ENCODE measurements at regions not wholly inside any gene's neighbourhood (a gene's known extent, or its start where the extent isn't known, plus 50 kb on each side); places are given as distances from the start of the nearest gene placed in this dataset.
"Not testable (repeated sequence)": the region's sequence is repeated elsewhere in the genome, so short reads cannot be mapped to it uniquely, and the experiment has no call there.

GRCh38 chr6:115859577-115859976 lies 201.1 kb downstream of the FRK start:
- intact Hi-C loops (cut with micrococcal nuclease); H3K79me2 ChIP-seq (ENCODE audit: insufficient read depth, low read length); H3K36me3 ChIP-seq (replicated peaks in 1 of 2; ENCODE audit: control insufficient read depth in 1 of 2, insufficient read depth in 2 of 2, low read length in 2 of 2); DNase-seq; H3K4me3 ChIP-seq (replicated peaks in 1 of 3; ENCODE audit: low read depth in 2 of 3, low read length in 3 of 3); H4K20me1 ChIP-seq (ENCODE audit: insufficient read depth, low read length); H3K4me2 ChIP-seq (replicated peaks; ENCODE audit: extremely low read depth, low read length, poor library complexity, severe bottlenecking); H3K27me3 Mint-ChIP-seq (ENCODE audit: low read depth in 3 of 3); H3K27ac ChIP-seq (ENCODE audit: low read depth in 1 of 2, low read length in 2 of 2); H3K4me3 Mint-ChIP-seq; H3K9ac ChIP-seq (ENCODE audit: insufficient read depth, low read length, poor library complexity, severe bottlenecking); H3K4me1 ChIP-seq (ENCODE audit: control insufficient read depth in 1 of 2, insufficient read depth in 2 of 2, low read length in 2 of 2); H3K4me1 Mint-ChIP-seq; H2AFZ ChIP-seq (ENCODE audit: insufficient read depth, low read depth, low read length, poor library complexity, severe bottlenecking); H3K27me3 ChIP-seq (ENCODE audit: control insufficient read depth in 2 of 2, insufficient read depth in 2 of 2, low read length in 2 of 2); H3K36me3 Mint-ChIP-seq: not testable (repeated sequence)
- Mint-ChIP-seq H3K9me3 (peaks cover 3 to 19% (median 7%) of the 10 kb centered on the region in 7 donors), H3K27ac (peak overlapping the region in 1 of 7 donors; percentile 26)
- H3K9me3 ChIP-seq (replicated peaks in 1 of 2; ENCODE audit: control insufficient read depth in 1 of 2, insufficient read depth in 1 of 2, low read length in 2 of 2), result peaks cover 10 to 12% of the 10 kb centered on the region in 2 donors
- no CpG with 5 or more reads among the region's 2 CpGs for WGBS (ENCODE audit: insufficient coverage)

GRCh38 chr6:115854866-115855665 lies 205.6 kb downstream of the FRK start:
- Histone ChIP-seq H3K36me3 (replicated peaks in 1 of 2; ENCODE audit: control insufficient read depth in 1 of 2, insufficient read depth in 2 of 2, low read length in 2 of 2) (no peaks in the 10 kb centered on the region), H3K79me2 (ENCODE audit: insufficient read depth, low read length) (no peaks in the 10 kb centered on the region), H3K4me3 (replicated peaks in 1 of 3; ENCODE audit: low read depth in 2 of 3, low read length in 3 of 3) (no peak overlapping the region), H3K4me1 (ENCODE audit: control insufficient read depth in 1 of 2, insufficient read depth in 2 of 2, low read length in 2 of 2) (no peaks in the 10 kb centered on the region), H4K20me1 (ENCODE audit: insufficient read depth, low read length) (no peaks in the 10 kb centered on the region), H3K4me2 (replicated peaks; ENCODE audit: extremely low read depth, low read length, poor library complexity, severe bottlenecking) (no peak overlapping the region), H3K9ac (ENCODE audit: insufficient read depth, low read length, poor library complexity, severe bottlenecking) (no peak overlapping the region), H3K27ac (ENCODE audit: low read depth in 1 of 2, low read length in 2 of 2) (no peak overlapping the region), H3K9me3 (replicated peaks in 1 of 2; ENCODE audit: control insufficient read depth in 1 of 2, insufficient read depth in 1 of 2, low read length in 2 of 2) (peaks cover 13 to 17% of the 10 kb centered on the region in 2 donors), H3K27me3 (ENCODE audit: control insufficient read depth in 2 of 2, insufficient read depth in 2 of 2, low read length in 2 of 2) (no peaks in the 10 kb centered on the region), H2AFZ (ENCODE audit: insufficient read depth, low read depth, low read length, poor library complexity, severe bottlenecking) (no peak overlapping the region)
- Mint-ChIP-seq H3K27me3 (ENCODE audit: low read depth in 3 of 3) (no peaks in the 10 kb centered on the region), H3K4me1 (no peaks in the 10 kb centered on the region), H3K9me3 (peaks cover 6 to 23% (median 10%) of the 10 kb centered on the region in 7 donors), H3K4me3 (no peak overlapping the region), H3K36me3 (no peaks in the 10 kb centered on the region), H3K27ac (no peak overlapping the region)
- 96% methylated on average over 32 of the region's 34 CpGs for WGBS (ENCODE audit: insufficient coverage)
- TF ChIP-seq, protein P1, sequence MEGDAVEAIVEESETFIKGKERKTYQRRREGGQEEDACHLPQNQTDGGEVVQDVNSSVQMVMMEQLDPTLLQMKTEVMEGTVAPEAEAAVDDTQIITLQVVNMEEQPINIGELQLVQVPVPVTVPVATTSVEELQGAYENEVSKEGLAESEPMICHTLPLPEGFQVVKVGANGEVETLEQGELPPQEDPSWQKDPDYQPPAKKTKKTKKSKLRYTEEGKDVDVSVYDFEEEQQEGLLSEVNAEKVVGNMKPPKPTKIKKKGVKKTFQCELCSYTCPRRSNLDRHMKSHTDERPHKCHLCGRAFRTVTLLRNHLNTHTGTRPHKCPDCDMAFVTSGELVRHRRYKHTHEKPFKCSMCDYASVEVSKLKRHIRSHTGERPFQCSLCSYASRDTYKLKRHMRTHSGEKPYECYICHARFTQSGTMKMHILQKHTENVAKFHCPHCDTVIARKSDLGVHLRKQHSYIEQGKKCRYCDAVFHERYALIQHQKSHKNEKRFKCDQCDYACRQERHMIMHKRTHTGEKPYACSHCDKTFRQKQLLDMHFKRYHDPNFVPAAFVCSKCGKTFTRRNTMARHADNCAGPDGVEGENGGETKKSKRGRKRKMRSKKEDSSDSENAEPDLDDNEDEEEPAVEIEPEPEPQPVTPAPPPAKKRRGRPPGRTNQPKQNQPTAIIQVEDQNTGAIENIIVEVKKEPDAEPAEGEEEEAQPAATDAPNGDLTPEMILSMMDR (IDR thresholded peaks at IDR 0.05), result no peak
- DNase-seq, result no peak
- intact Hi-C loops (cut with micrococcal nuclease), result no loop called here
